ENCODE measurements at regions not wholly inside any gene's neighbourhood (a gene's known extent, or its start where the extent isn't known, plus 50 kb on each side); places are given as distances from the start of the nearest gene placed in this dataset.

DNA sequence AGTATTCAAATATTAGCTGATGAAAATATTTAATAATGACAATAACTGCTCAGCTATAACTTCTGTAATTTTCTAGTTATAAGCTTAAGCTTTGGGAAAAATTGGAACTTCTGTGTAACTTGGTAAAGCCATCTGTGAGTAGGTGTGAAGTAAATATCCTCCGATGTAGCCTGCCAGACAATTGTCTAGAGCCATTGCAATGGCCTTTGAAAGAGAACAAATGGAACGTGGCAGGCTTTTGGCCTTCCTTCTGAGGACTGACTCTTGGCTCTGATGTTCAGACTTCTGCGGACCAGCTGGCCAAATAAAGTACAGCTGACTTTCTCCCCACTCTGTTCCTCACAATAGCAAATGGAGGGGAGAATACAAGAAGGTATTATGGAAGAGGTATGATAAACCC, 203.4 kb upstream of the NMUR2 start:
- Histone ChIP-seq H3K4me1 (ENCODE audit: control insufficient read depth, extremely low read depth, insufficient read depth, low read length) (no peaks in the 10 kb centered on the region), H3K4me2 (ENCODE audit: control insufficient read depth, extremely low read depth, insufficient read depth, low read depth, low read length) (no peak overlapping the region), H3K36me3 (ENCODE audit: control insufficient read depth in 2 of 2, extremely low read depth in 1 of 2, insufficient read depth in 2 of 2, low read length in 2 of 2) (no peaks in the 10 kb centered on the region), H3K4me3 (ENCODE audit: control insufficient read depth in 2 of 3, extremely low read depth in 1 of 3, insufficient read depth in 2 of 3, low read depth in 1 of 3, low read length in 3 of 3) (no peak overlapping the region), H3K27me3 (ENCODE audit: control insufficient read depth, extremely low read depth, insufficient read depth, low read length) (no peaks in the 10 kb centered on the region), H2AFZ (ENCODE audit: control insufficient read depth, low read length) (no peak overlapping the region), H3K9ac (ENCODE audit: control insufficient read depth, extremely low read depth, insufficient read depth, low read length) (no peak overlapping the region), H3K9me1 (ENCODE audit: control insufficient read depth, extremely low read depth, insufficient read depth, low read length) (no peaks in the 10 kb centered on the region), H4K20me1 (ENCODE audit: control insufficient read depth, extremely low read depth, insufficient read depth, low read length) (no peaks in the 10 kb centered on the region), H3K27ac (ENCODE audit: control insufficient read depth, insufficient read depth, low read length) (no peak overlapping the region), H3K9me3 (ENCODE audit: control insufficient read depth, low read depth, low read length) (no peaks in the 10 kb centered on the region), H3K79me2 (ENCODE audit: control insufficient read depth, insufficient read depth, low read length) (no peaks in the 10 kb centered on the region)
- FAIRE-seq (no peak), DNase-seq (ENCODE audit: low read depth, low spot score) (no peak)
- no peak for TF ChIP-seq EZH2 (IDR thresholded peaks at IDR 0.05; ENCODE audit: low read length)
- TF ChIP-seq CTCF (optimal IDR thresholded peaks at IDR 0.05 in 1 of 3, IDR thresholded peaks at IDR 0.05 in 1 of 3, conservative IDR thresholded peaks at IDR 0.05 in 1 of 3; ENCODE audit: extremely low read depth in 1 of 3, insufficient read depth in 2 of 3, low read length in 3 of 3) = no peak
- dilution Hi-C loops (cut with MboI; ENCODE audit: extremely low pct_ligation_motif_present, low sequenced_read_pairs) = no loop called here

GRCh38 chr5:152619756-152620155, 214.7 kb upstream of the NMUR2 start:
- dilution Hi-C loops (cut with MboI; ENCODE audit: extremely low pct_ligation_motif_present, low sequenced_read_pairs) = no loop called here
- no peak overlapping the region for H2AFZ ChIP-seq (ENCODE audit: control insufficient read depth, low read length)
- DNase-seq (ENCODE audit: low read depth, low spot score) (no peak), FAIRE-seq (no peak)
- no peaks in the 10 kb centered on the region for H3K9me1 ChIP-seq (ENCODE audit: control insufficient read depth, extremely low read depth, insufficient read depth, low read length)
- no peaks in the 10 kb centered on the region for H3K27me3 ChIP-seq (ENCODE audit: control insufficient read depth, extremely low read depth, insufficient read depth, low read length)
- TF ChIP-seq CTCF (optimal IDR thresholded peaks at IDR 0.05 in 1 of 3, IDR thresholded peaks at IDR 0.05 in 1 of 3, conservative IDR thresholded peaks at IDR 0.05 in 1 of 3; ENCODE audit: extremely low read depth in 1 of 3, insufficient read depth in 2 of 3, low read length in 3 of 3) (no peak), EZH2 (IDR thresholded peaks at IDR 0.05; ENCODE audit: low read length) (no peak)
- H3K4me2 ChIP-seq (ENCODE audit: control insufficient read depth, extremely low read depth, insufficient read depth, low read depth, low read length) = no peak overlapping the region
- H3K9me3 ChIP-seq (ENCODE audit: control insufficient read depth, low read depth, low read length) = no peaks in the 10 kb centered on the region
- H3K9ac ChIP-seq (ENCODE audit: control insufficient read depth, extremely low read depth, insufficient read depth, low read length) = no peak overlapping the region
- no peaks in the 10 kb centered on the region for H3K79me2 ChIP-seq (ENCODE audit: control insufficient read depth, insufficient read depth, low read length)
- no peaks in the 10 kb centered on the region for H4K20me1 ChIP-seq (ENCODE audit: control insufficient read depth, extremely low read depth, insufficient read depth, low read length)
- H3K27ac ChIP-seq (ENCODE audit: control insufficient read depth, insufficient read depth, low read length) = no peak overlapping the region
- no peak overlapping the region for H3K4me3 ChIP-seq (ENCODE audit: control insufficient read depth in 2 of 3, extremely low read depth in 1 of 3, insufficient read depth in 2 of 3, low read depth in 1 of 3, low read length in 3 of 3)
- no peaks in the 10 kb centered on the region for H3K4me1 ChIP-seq (ENCODE audit: control insufficient read depth, extremely low read depth, insufficient read depth, low read length)
- H3K36me3 ChIP-seq (ENCODE audit: control insufficient read depth in 2 of 2, extremely low read depth in 1 of 2, insufficient read depth in 2 of 2, low read length in 2 of 2) = no peaks in the 10 kb centered on the region
